Urinary bladder (tissue), 4 donors: ENCODE measurements at regions not wholly inside any gene's neighbourhood (a gene's known extent, or its start where the extent isn't known, plus 50 kb on each side); places are given as distances from the start of the nearest gene placed in this dataset. TPM values are rescaled to one million over a fixed set of nuclear protein-coding genes. Genes with fewer than 3 reads are reported as not detected.

Source experiments
- DNase-seq: peaks from one replicate; pipeline ENCODE4 v3.0.0-alpha.2; 2015; ENCODE audit errors: extremely low spot score
- H3K27ac ChIP-seq: one replicate; pipeline ENCODE4 v1.5.1; 2013; ENCODE audit warnings: low read depth, mild to moderate bottlenecking, moderate library complexity
- H3K36me3 ChIP-seq: one replicate; pipeline ENCODE4 v1.6.1; 2013; ENCODE audit warnings: mild to moderate bottlenecking, moderate library complexity; ENCODE audit not compliant: insufficient read depth
- H3K4me1 ChIP-seq: one replicate; pipeline ENCODE4 v1.6.1; 2013; ENCODE audit warnings: mild to moderate bottlenecking, moderate library complexity; ENCODE audit not compliant: insufficient read depth
- H3K4me3 ChIP-seq: one replicate; pipeline ENCODE4 v1.5.1; 2013; ENCODE audit warnings: low read depth, low read length
- WGBS: extraction: QIAGEN DNeasy Blood & Tissue Kit; methylation state at CpG from one replicate; pipeline ENCODE4 v1.1.7; 2013; 5-methylcytosine and 5-hydroxymethylcytosine counted together
- small RNA-seq: library from RNA; depleted of rRNA; stranded (forward); fragments of <200 nt; gene quantifications from one replicate; pipeline ENCODE3, GENCODE V24; 2014
- donor health status: healthy with polysubstance abuse.
- donor health status: healthy.

DNA sequence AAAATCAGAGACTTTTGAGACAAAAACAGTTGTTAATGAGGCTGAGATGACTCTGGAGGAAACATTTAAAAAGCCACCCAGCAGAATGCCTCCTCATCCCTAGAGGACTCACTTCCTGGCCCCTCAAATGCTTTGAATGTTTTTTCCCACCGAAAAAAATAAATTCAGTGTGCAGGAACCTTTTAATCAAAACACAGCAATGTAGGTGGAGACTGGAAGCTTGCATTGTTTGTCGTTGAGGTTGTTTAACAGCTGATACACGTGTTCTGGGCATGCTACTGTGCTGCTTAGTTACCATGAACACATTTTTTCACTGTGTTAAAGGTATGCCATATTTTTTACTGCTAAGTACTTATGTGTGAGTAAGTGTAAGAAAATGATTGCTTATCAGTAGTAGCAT is 65.7 kb upstream of the ADCY2 start:
- Histone ChIP-seq H3K36me3 (no peaks in the 10 kb centered on the region), H3K4me1 (no peaks in the 10 kb centered on the region), H3K4me3 (no peak overlapping the region), H3K27ac (no peak overlapping the region)
- DNase-seq = no peak
- WGBS = 43% methylated on average over 3 of the region's 3 CpGs

DNA sequence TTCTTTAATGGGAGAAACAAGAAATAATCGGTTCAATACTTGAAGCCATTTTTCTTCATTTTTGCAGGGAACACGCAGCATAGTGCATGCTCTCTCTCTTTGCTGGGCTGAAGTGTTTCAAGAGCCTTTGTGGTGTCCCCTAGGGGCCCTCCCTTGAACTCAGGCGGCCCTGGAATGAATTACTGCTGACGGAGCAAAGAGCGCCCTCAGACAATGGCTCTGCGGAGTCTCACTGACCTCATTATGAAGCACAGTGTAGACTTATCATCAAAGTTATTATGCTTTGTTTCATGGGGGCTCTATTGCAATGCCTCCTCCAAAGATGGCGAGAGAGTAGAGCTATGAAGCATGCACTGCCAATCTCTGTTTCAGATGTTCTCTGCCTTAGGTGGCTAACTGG is 64.8 kb upstream of the ADCY2 start:
- no peaks in the 10 kb centered on the region for H3K4me1 ChIP-seq
- H3K4me3 ChIP-seq = no peak overlapping the region
- no peak overlapping the region for H3K27ac ChIP-seq
- no peaks in the 10 kb centered on the region for H3K36me3 ChIP-seq
- 62% methylated on average over 7 of the region's 7 CpGs for WGBS
- no peak for DNase-seq

Small RNA genes in the stretch of these regions (small RNA-seq; reads per million reads assigned to genes)
- gene RF00017 (not detected), gene RNA5SP176 (not detected)
